MM.1S (cell line): ENCODE measurements at regions not wholly inside any gene's neighbourhood (a gene's known extent, or its start where the extent isn't known, plus 50 kb on each side); places are given as distances from the start of the nearest gene placed in this dataset.
"Not testable (repeated sequence)": the region's sequence is repeated elsewhere in the genome, so short reads cannot be mapped to it uniquely, and the experiment has no call there.

ENCODE experiments used
- CTCF ChIP-seq: fragments of 300-600 bp; sonication (generic); IDR thresholded peaks from 2 replicates; pipeline ENCODE4 v1.5.1; 2016; ENCODE audit warnings: antibody characterized with exemption, low read length, mixed read lengths
- EZH2 ChIP-seq: fragments of 300-600 bp; sonication (generic); optimal IDR thresholded peaks from 2 replicates; pipeline ENCODE3; 2017; ENCODE audit warnings: low read depth, mild to moderate bottlenecking, antibody characterized with exemption, low read length, mixed read lengths
- EZH2phosphoT487 ChIP-seq: fragments of 300-600 bp; sonication (generic); IDR thresholded peaks from 2 replicates; pipeline ENCODE4 v1.6.1; 2018; ENCODE audit warnings: antibody characterized with exemption, low read length

- TF ChIP-seq EZH2, CTCF, EZH2phosphoT487: not testable (repeated sequence)
Observed at GRCh38 chr12:62010973-62011372, 249.2 kb upstream of the USP15 start.
